H9 (cell line): ENCODE measurements at regions not wholly inside any gene's neighbourhood (a gene's known extent, or its start where the extent isn't known, plus 50 kb on each side); places are given as distances from the start of the nearest gene placed in this dataset.

Source experiments
- DNase-seq: peaks from one replicate; pipeline ENCODE4 v3.0.0-alpha.2; 2017
- H2AFZ ChIP-seq: one replicate; pipeline ENCODE4 v1.6.1; 2013; ENCODE audit warnings: mild to moderate bottlenecking, low read length, control low read depth, moderate library complexity
- H2AK5ac ChIP-seq: 2 replicates; pipeline ENCODE4 v1.6.1; 2013; ENCODE audit warnings: low read length, control low read depth, mixed read lengths; ENCODE audit not compliant: insufficient read length
- H2BK120ac ChIP-seq: one replicate; pipeline ENCODE4 v1.6.1; 2013; ENCODE audit warnings: low read depth, mild to moderate bottlenecking, low read length, control low read depth, inconsistent platforms; ENCODE audit not compliant: poor library complexity, severe bottlenecking
- H2BK12ac ChIP-seq: 2 replicates; pipeline ENCODE4 v1.6.1; 2013; ENCODE audit warnings: low read length, control low read depth, mixed read lengths, low read depth; ENCODE audit not compliant: insufficient read length
- H2BK15ac ChIP-seq: 2 replicates; pipeline ENCODE4 v1.6.1; 2013; ENCODE audit warnings: low read depth, low read length, control low read depth
- H2BK20ac ChIP-seq: one replicate; pipeline ENCODE4 v1.6.1; 2013; ENCODE audit warnings: low read depth, mild to moderate bottlenecking, low read length, control low read depth, inconsistent platforms; ENCODE audit not compliant: poor library complexity, severe bottlenecking
- H2BK5ac ChIP-seq: 2 replicates; pipeline ENCODE4 v1.6.1; 2013; ENCODE audit warnings: low read length, control low read depth, mixed read lengths; ENCODE audit not compliant: insufficient read length
- H3K14ac ChIP-seq: 2 replicates; pipeline ENCODE4 v1.6.1; 2013; ENCODE audit warnings: low read length, control low read depth; ENCODE audit not compliant: insufficient read depth
- H3K18ac ChIP-seq: 2 replicates; pipeline ENCODE4 v1.6.1; 2013; ENCODE audit warnings: low read depth, mild to moderate bottlenecking, mixed read lengths, low read length, control low read depth; ENCODE audit not compliant: insufficient read length
- H3K23ac ChIP-seq: 2 replicates; pipeline ENCODE4 v1.6.1; 2013; ENCODE audit warnings: low read length, control low read depth, mixed read lengths, low read depth; ENCODE audit not compliant: insufficient read length
- H3K23me2 ChIP-seq: 2 replicates; pipeline ENCODE4 v1.6.1; 2013; ENCODE audit warnings: low read depth, mild to moderate bottlenecking, mixed read lengths, low read length, control low read depth; ENCODE audit not compliant: insufficient read length, poor library complexity, severe bottlenecking
- H3K27ac ChIP-seq: 2 replicates; pipeline ENCODE4 v1.5.1; 2013; ENCODE audit warnings: low read length, control low read depth, mixed read lengths, low read depth; ENCODE audit not compliant: insufficient read length
- H3K27me3 ChIP-seq: 2 replicates; pipeline ENCODE4 v1.6.1; 2013; ENCODE audit warnings: low read length, control low read depth, inconsistent platforms; ENCODE audit not compliant: insufficient read depth
- H3K4ac ChIP-seq: 2 replicates; pipeline ENCODE4 v1.6.1; 2013; ENCODE audit warnings: low read depth, mild to moderate bottlenecking, control low read depth, inconsistent platforms, low read length, moderate library complexity
- H3K4me1 ChIP-seq: 2 replicates; pipeline ENCODE4 v1.6.1; 2013; ENCODE audit warnings: low read length, control low read depth, inconsistent platforms; ENCODE audit not compliant: insufficient read depth
- H3K4me2 ChIP-seq: 2 replicates; pipeline ENCODE4 v1.6.1; 2013; ENCODE audit warnings: low read length, control low read depth, mixed read lengths; ENCODE audit not compliant: insufficient read length, insufficient read depth
- H3K56ac ChIP-seq: 2 replicates; pipeline ENCODE4 v1.6.1; 2013; ENCODE audit warnings: low read depth, mild to moderate bottlenecking, mixed read lengths, low read length, control low read depth; ENCODE audit not compliant: insufficient read length
- H3K79me1 ChIP-seq: 2 replicates; pipeline ENCODE4 v1.6.1; 2013; ENCODE audit warnings: low read depth, mild to moderate bottlenecking, moderate library complexity, low read length, control low read depth, inconsistent platforms; ENCODE audit not compliant: insufficient read depth, poor library complexity, severe bottlenecking
- H3K79me2 ChIP-seq: 2 replicates; pipeline ENCODE4 v1.6.1; 2013; ENCODE audit warnings: low read length, control low read depth, inconsistent platforms; ENCODE audit not compliant: insufficient read depth
- H3K9ac ChIP-seq: 2 replicates; pipeline ENCODE4 v1.6.1; 2013; ENCODE audit warnings: low read length, control low read depth, mixed read lengths; ENCODE audit not compliant: insufficient read length; ENCODE audit errors: extremely low read depth
- H3K9me3 ChIP-seq: one replicate; pipeline ENCODE4 v1.6.1; 2013; ENCODE audit warnings: low read depth, low read length, inconsistent platforms; ENCODE audit not compliant: control insufficient read depth
- H3T11ph ChIP-seq: one replicate; pipeline ENCODE4 v1.6.1; 2013; ENCODE audit warnings: mild to moderate bottlenecking, low read length, control low read depth, inconsistent platforms
- H4K20me1 ChIP-seq: one replicate; pipeline ENCODE4 v1.6.1; 2013; ENCODE audit not compliant: control insufficient read depth, insufficient read length, insufficient read depth
- H4K5ac ChIP-seq: 2 replicates; pipeline ENCODE4 v1.6.1; 2013; ENCODE audit warnings: low read depth, mild to moderate bottlenecking, mixed read lengths, low read length, control low read depth; ENCODE audit not compliant: insufficient read length
- H4K8ac ChIP-seq: replicated peaks from 2 replicates; pipeline ENCODE4 v1.6.1; 2013; ENCODE audit warnings: low read length, control low read depth, mixed read lengths, low read depth; ENCODE audit not compliant: insufficient read length
- H4K91ac ChIP-seq: 2 replicates; pipeline ENCODE4 v1.6.1; 2013; ENCODE audit warnings: low read depth, mild to moderate bottlenecking, moderate library complexity, mixed read lengths, low read length, control low read depth; ENCODE audit not compliant: insufficient read length
- H3K27ac Mint-ChIP-seq, 3 experiments: 2 replicates in 2 of 3; 3 replicates in 1 of 3; pipeline ENCODE4 v1.8.0; 2020 to 2021; ENCODE audit warnings: mixed read lengths in 3 of 3, mild to moderate bottlenecking in 1 of 3, moderate library complexity in 1 of 3
- H3K27me3 Mint-ChIP-seq: 2 replicates; pipeline ENCODE4 v1.8.0; 2021; ENCODE audit warnings: low read depth, mild to moderate bottlenecking, moderate library complexity, mixed read lengths
- H3K36me3 Mint-ChIP-seq, 3 experiments: 2 replicates in 2 of 3; 3 replicates in 1 of 3; pipeline ENCODE4 v1.8.0; 2020 to 2021; ENCODE audit warnings: low read depth in 3 of 3, mixed read lengths in 3 of 3; ENCODE audit not compliant: insufficient read depth in 1 of 3
- H3K4me1 Mint-ChIP-seq, 2 experiments: 2 replicates each; pipeline ENCODE4 v1.8.0; 2020; ENCODE audit warnings: mixed read lengths in 2 of 2
- H3K4me3 Mint-ChIP-seq, 2 experiments: 2 replicates in 1 of 2; 3 replicates in 1 of 2; pipeline ENCODE4 v1.8.0; 2020 to 2021; ENCODE audit warnings: mild to moderate bottlenecking in 2 of 2, mixed read lengths in 2 of 2, moderate library complexity in 1 of 2
- H3K9me3 Mint-ChIP-seq, 2 experiments: 2 replicates in 1 of 2; 3 replicates in 1 of 2; pipeline ENCODE4 v1.8.0; 2020; ENCODE audit warnings: mild to moderate bottlenecking in 2 of 2, mixed read lengths in 2 of 2, moderate library complexity in 1 of 2
- WGBS: extraction: QIAGEN DNeasy Blood & Tissue Kit; methylation state at CpG from one replicate; pipeline ENCODE4 v1.1.7; 2013; ENCODE audit warnings: missing lambda C conversion rate, low lambda C conversion rate, mixed read lengths; ENCODE audit not compliant: insufficient read length; ENCODE audit errors: extremely low coverage; 5-methylcytosine and 5-hydroxymethylcytosine counted together
- TF ChIP-seq, protein P1 (sequence below): fragments of 200-600 bp; sonication (generic); conservative IDR thresholded peaks from 3 replicates; pipeline ENCODE4 v1.8.0; 2021; ENCODE audit warnings: antibody characterized with exemption, mild to moderate bottlenecking

DNA sequence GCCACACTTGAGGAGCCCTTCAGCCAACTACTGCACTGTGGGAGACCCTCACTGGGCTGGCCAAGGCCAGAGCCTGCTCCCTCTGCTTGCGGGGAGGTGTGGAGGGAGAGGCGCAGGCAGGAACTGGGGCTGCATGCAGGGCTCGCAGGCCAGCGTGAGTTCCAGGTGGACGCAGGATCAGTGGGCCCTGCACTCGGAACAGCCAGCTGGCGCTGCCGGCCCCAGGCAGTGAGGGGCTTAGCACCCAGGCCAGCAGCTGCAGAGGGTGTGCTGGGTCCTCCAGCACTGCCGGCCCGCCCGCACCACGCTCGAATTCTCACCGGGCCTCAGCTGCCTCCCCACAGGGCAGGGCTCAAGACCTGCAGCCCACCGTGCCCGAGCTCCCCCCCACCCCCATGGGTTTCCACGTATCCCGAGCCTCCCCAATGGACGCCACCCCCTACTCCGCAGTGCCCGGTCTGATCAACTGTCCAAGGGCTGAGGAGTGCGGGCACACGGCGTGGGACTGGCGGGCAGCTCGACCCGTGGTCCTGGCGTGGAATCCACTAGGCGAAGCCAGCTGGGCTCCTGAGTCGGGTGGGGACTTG lies 1293.8 kb upstream of the PCDH9 start:
- Mint-ChIP-seq H3K4me1 (peaks cover 0 to 4% of the 10 kb centered on the region in 2 experiments; a peak in 1 of 4 replicates), H3K9me3 (peaks cover 23 to 36% of the 10 kb centered on the region in 2 experiments), H3K36me3 (peaks cover 8 to 37% (median 13%) of the 10 kb centered on the region in 3 experiments), H3K27ac (no peak overlapping the region), H3K4me3 (no peak overlapping the region), H3K27me3 (no peaks in the 10 kb centered on the region)
- H3K4me2 ChIP-seq = no peak overlapping the region
- no peak overlapping the region for H3K9ac ChIP-seq
- no peaks in the 10 kb centered on the region for H3K9me3 ChIP-seq
- no peaks in the 10 kb centered on the region for H3K23me2 ChIP-seq
- no peak overlapping the region for H2AK5ac ChIP-seq
- no peak overlapping the region for H2BK5ac ChIP-seq
- no peak for DNase-seq
- no peak overlapping the region for H2BK15ac ChIP-seq
- no peak overlapping the region for H2BK20ac ChIP-seq
- no peak overlapping the region for H2AFZ ChIP-seq
- H4K5ac ChIP-seq = no peak overlapping the region
- H4K91ac ChIP-seq = no peak overlapping the region
- H3K18ac ChIP-seq = no peak overlapping the region
- no peak overlapping the region for H2BK120ac ChIP-seq
- H3K79me2 ChIP-seq = no peaks in the 10 kb centered on the region
- no peak overlapping the region for H3T11ph ChIP-seq
- H3K27me3 ChIP-seq = no peaks in the 10 kb centered on the region
- no peak overlapping the region for H3K4ac ChIP-seq
- no peaks in the 10 kb centered on the region for H3K79me1 ChIP-seq
- H3K27ac ChIP-seq = no peak overlapping the region
- no peak overlapping the region for H3K56ac ChIP-seq
- TF ChIP-seq, protein P1, sequence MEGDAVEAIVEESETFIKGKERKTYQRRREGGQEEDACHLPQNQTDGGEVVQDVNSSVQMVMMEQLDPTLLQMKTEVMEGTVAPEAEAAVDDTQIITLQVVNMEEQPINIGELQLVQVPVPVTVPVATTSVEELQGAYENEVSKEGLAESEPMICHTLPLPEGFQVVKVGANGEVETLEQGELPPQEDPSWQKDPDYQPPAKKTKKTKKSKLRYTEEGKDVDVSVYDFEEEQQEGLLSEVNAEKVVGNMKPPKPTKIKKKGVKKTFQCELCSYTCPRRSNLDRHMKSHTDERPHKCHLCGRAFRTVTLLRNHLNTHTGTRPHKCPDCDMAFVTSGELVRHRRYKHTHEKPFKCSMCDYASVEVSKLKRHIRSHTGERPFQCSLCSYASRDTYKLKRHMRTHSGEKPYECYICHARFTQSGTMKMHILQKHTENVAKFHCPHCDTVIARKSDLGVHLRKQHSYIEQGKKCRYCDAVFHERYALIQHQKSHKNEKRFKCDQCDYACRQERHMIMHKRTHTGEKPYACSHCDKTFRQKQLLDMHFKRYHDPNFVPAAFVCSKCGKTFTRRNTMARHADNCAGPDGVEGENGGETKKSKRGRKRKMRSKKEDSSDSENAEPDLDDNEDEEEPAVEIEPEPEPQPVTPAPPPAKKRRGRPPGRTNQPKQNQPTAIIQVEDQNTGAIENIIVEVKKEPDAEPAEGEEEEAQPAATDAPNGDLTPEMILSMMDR = no peak
- no peak overlapping the region for H4K8ac ChIP-seq
- no CpG with 5 or more reads among the region's 30 CpGs for WGBS
- H4K20me1 ChIP-seq = no peaks in the 10 kb centered on the region
- no peak overlapping the region for H2BK12ac ChIP-seq
- no peak overlapping the region for H3K23ac ChIP-seq
- H3K14ac ChIP-seq = no peak overlapping the region; the same call in 1 of the 2 replicates
- H3K4me1 ChIP-seq = no peaks in the 10 kb centered on the region
